WTC11 (cell line): ENCODE measurements at regions not wholly inside any gene's neighbourhood (a gene's known extent, or its start where the extent isn't known, plus 50 kb on each side); places are given as distances from the start of the nearest gene placed in this dataset.

Experiments used
- ATAC-seq: fragments of 200-7000 bp; cut with Tn5 transposase; 2 replicates; pipeline ENCODE4 v1.10.0; 2021; ENCODE audit warnings: mild to moderate bottlenecking, moderate library complexity
- CTCF ChIA-PET: fragments of 300-600 bp; sonication (Branson Sonifier 250); formaldehyde crosslinking; loops from one replicate; lab custom pipeline; 2021; ENCODE audit warnings: antibody characterized with exemption; lab: Charles Lee
- POLR2A ChIA-PET: fragments of 350-600 bp; sonication (Branson Sonifier 250); formaldehyde crosslinking; loops from one replicate; lab custom pipeline; 2021; ENCODE audit warnings: antibody characterized with exemption; lab: Charles Lee
- DNase-seq: peaks from one replicate; pipeline ENCODE4 v3.0.0; 2021; ENCODE audit warnings: low spot score
- H3K27ac Mint-ChIP-seq: 2 replicates; pipeline ENCODE4 v1.8.0; 2021; ENCODE audit warnings: mixed read lengths
- H3K27me3 Mint-ChIP-seq: 2 replicates; pipeline ENCODE4 v1.8.0; 2021; ENCODE audit warnings: low read depth, mild to moderate bottlenecking, moderate library complexity, mixed read lengths
- H3K36me3 Mint-ChIP-seq: 2 replicates; pipeline ENCODE4 v1.8.0; 2021; ENCODE audit warnings: mixed read lengths
- H3K4me1 Mint-ChIP-seq: 2 replicates; pipeline ENCODE4 v1.8.0; 2022; ENCODE audit warnings: mixed read lengths
- H3K4me3 Mint-ChIP-seq: 2 replicates; pipeline ENCODE4 v1.8.0; 2021; ENCODE audit warnings: mild to moderate bottlenecking, moderate library complexity, mixed read lengths
- H3K9me3 Mint-ChIP-seq: 2 replicates; pipeline ENCODE4 v1.8.0; 2021; ENCODE audit warnings: mixed read lengths
- ARID4B ChIP-seq: sonication (generic); formaldehyde crosslinking; IDR thresholded peaks from 2 replicates; pipeline ENCODE4 v1.8.0; 2023; ENCODE audit warnings: missing genetic modification reagents, mild to moderate bottlenecking, borderline replicate concordance
- E2F5 ChIP-seq: sonication (generic); formaldehyde crosslinking; IDR thresholded peaks from 2 replicates; pipeline ENCODE4 v1.8.1; 2022; ENCODE audit warnings: mild to moderate bottlenecking, moderate library complexity, missing genetic modification reagents
- ESRRA ChIP-seq: sonication (generic); formaldehyde crosslinking; IDR thresholded peaks from 2 replicates; pipeline ENCODE4 v1.8.1; 2022; ENCODE audit warnings: mild to moderate bottlenecking, missing genetic modification reagents, borderline replicate concordance
- FOXJ3 ChIP-seq: sonication (generic); formaldehyde crosslinking; IDR thresholded peaks from 2 replicates; pipeline ENCODE4 v1.9.0; 2021; ENCODE audit warnings: missing genetic modification reagents, mild to moderate bottlenecking, borderline replicate concordance
- FOXK1 ChIP-seq: sonication (generic); formaldehyde crosslinking; IDR thresholded peaks from 2 replicates; pipeline ENCODE4 v1.8.0; 2022; ENCODE audit warnings: mild to moderate bottlenecking, moderate library complexity, missing genetic modification reagents
- HMGA2 ChIP-seq: fragments of 250-450 bp; sonication (Bioruptor Pico); IDR thresholded peaks from 2 replicates; pipeline ENCODE4 v1.4.0; 2021; ENCODE audit warnings: mild to moderate bottlenecking, moderate library complexity
- NR1H2 ChIP-seq: sonication (generic); formaldehyde crosslinking; IDR thresholded peaks from 2 replicates; pipeline ENCODE4 v1.9.0; 2021; ENCODE audit warnings: mild to moderate bottlenecking, moderate library complexity, missing genetic modification reagents
- PREB ChIP-seq: sonication (generic); formaldehyde crosslinking; IDR thresholded peaks from 2 replicates; pipeline ENCODE4 v1.8.1; 2022; ENCODE audit warnings: mild to moderate bottlenecking, missing genetic modification reagents, moderate library complexity, borderline replicate concordance
- PRRX2 ChIP-seq: fragments of 250-450 bp; sonication (Bioruptor Pico); IDR thresholded peaks from 2 replicates; pipeline ENCODE4 v1.8.0; 2021; ENCODE audit warnings: mild to moderate bottlenecking
- TEAD1 ChIP-seq: sonication (generic); formaldehyde crosslinking; IDR thresholded peaks from 2 replicates; pipeline ENCODE4 v1.8.0; 2022; ENCODE audit warnings: mild to moderate bottlenecking, missing genetic modification reagents
- TP53 ChIP-seq: sonication (generic); formaldehyde crosslinking; IDR thresholded peaks from 2 replicates; pipeline ENCODE4 v1.8.1; 2023; ENCODE audit warnings: mild to moderate bottlenecking, missing genetic modification reagents
- ZBTB21 ChIP-seq: sonication (generic); formaldehyde crosslinking; IDR thresholded peaks from 2 replicates; pipeline ENCODE4 v1.8.1; 2023; ENCODE audit warnings: mild to moderate bottlenecking, missing genetic modification reagents, borderline replicate concordance
- ZNF121 ChIP-seq: sonication (generic); formaldehyde crosslinking; IDR thresholded peaks from 2 replicates; pipeline ENCODE4 v1.8.0; 2023; ENCODE audit warnings: missing genetic modification reagents
- ZNF219 ChIP-seq: sonication (generic); formaldehyde crosslinking; IDR thresholded peaks from 2 replicates; pipeline ENCODE4 v1.8.0; 2023; ENCODE audit warnings: missing genetic modification reagents, mild to moderate bottlenecking, borderline replicate concordance
- ZNF416 ChIP-seq: fragments of 250-450 bp; sonication (Bioruptor Pico); IDR thresholded peaks from 2 replicates; pipeline ENCODE4 v1.9.0; 2021; ENCODE audit warnings: mild to moderate bottlenecking, inconsistent platforms
- ZNF425 ChIP-seq: fragments of 250-450 bp; sonication (Bioruptor Pico); conservative IDR thresholded peaks from 2 replicates; pipeline ENCODE4 v1.9.0; 2021; ENCODE audit warnings: mild to moderate bottlenecking
- TF ChIP-seq, protein P1 (sequence below): sonication (generic); formaldehyde crosslinking; IDR thresholded peaks from 2 replicates; pipeline ENCODE4 v1.8.0; 2022; ENCODE audit warnings: mild to moderate bottlenecking, missing genetic modification reagents
- TF ChIP-seq, protein P2 (sequence below): sonication (generic); formaldehyde crosslinking; IDR thresholded peaks from 2 replicates; pipeline ENCODE4 v1.8.1; 2023; ENCODE audit warnings: mild to moderate bottlenecking, missing genetic modification reagents
- TF ChIP-seq, protein P3 (sequence below): fragments of 200-600 bp; IDR thresholded peaks from 2 replicates; pipeline ENCODE4 v1.8.0; 2022; ENCODE audit warnings: antibody characterized with exemption

GRCh38 chr5:109479260-109479860 lies 69.6 kb upstream of the PJA2 start (continued):
- TF ChIP-seq E2F5 (CRISPR knock-in tag) (no peak), PRRX2 (no peak), PREB (CRISPR knock-in tag) (no peak), ZNF416 (CRISPR knock-in tag) (no peak)
- TF ChIP-seq, protein P1, sequence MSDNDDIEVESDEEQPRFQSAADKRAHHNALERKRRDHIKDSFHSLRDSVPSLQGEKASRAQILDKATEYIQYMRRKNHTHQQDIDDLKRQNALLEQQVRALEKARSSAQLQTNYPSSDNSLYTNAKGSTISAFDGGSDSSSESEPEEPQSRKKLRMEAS (CRISPR knock-in tag), result no peak
- TF ChIP-seq, protein P2, sequence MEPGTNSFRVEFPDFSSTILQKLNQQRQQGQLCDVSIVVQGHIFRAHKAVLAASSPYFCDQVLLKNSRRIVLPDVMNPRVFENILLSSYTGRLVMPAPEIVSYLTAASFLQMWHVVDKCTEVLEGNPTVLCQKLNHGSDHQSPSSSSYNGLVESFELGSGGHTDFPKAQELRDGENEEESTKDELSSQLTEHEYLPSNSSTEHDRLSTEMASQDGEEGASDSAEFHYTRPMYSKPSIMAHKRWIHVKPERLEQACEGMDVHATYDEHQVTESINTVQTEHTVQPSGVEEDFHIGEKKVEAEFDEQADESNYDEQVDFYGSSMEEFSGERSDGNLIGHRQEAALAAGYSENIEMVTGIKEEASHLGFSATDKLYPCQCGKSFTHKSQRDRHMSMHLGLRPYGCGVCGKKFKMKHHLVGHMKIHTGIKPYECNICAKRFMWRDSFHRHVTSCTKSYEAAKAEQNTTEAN (CRISPR knock-in tag), result no peak

GRCh38 chr5:109478830-109479229 lies 69.1 kb upstream of the PJA2 start:
- CTCF ChIA-PET, result no interaction called here

More at GRCh38 chr5:109478830-109479229, 69.1 kb upstream of the PJA2 start:
- H3K27me3 Mint-ChIP-seq, result no peaks in the 10 kb centered on the region
- DNase-seq (no peak), ATAC-seq (no peak)
- no peaks in the 10 kb centered on the region for H3K9me3 Mint-ChIP-seq
- no peaks in the 10 kb centered on the region for H3K36me3 Mint-ChIP-seq
- POLR2A ChIA-PET, result no interaction called here
- no peak for TF ChIP-seq ESRRA (CRISPR knock-in tag)
- no peak for TF ChIP-seq TP53 (CRISPR knock-in tag)
- TF ChIP-seq E2F5 (CRISPR knock-in tag), result no peak
- TF ChIP-seq TEAD1 (CRISPR knock-in tag), result no peak
- no peak for TF ChIP-seq NR1H2
- TF ChIP-seq ARID4B, result no peak
- TF ChIP-seq, protein P3, sequence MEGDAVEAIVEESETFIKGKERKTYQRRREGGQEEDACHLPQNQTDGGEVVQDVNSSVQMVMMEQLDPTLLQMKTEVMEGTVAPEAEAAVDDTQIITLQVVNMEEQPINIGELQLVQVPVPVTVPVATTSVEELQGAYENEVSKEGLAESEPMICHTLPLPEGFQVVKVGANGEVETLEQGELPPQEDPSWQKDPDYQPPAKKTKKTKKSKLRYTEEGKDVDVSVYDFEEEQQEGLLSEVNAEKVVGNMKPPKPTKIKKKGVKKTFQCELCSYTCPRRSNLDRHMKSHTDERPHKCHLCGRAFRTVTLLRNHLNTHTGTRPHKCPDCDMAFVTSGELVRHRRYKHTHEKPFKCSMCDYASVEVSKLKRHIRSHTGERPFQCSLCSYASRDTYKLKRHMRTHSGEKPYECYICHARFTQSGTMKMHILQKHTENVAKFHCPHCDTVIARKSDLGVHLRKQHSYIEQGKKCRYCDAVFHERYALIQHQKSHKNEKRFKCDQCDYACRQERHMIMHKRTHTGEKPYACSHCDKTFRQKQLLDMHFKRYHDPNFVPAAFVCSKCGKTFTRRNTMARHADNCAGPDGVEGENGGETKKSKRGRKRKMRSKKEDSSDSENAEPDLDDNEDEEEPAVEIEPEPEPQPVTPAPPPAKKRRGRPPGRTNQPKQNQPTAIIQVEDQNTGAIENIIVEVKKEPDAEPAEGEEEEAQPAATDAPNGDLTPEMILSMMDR, result no peak
- TF ChIP-seq HMGA2, result no peak
- TF ChIP-seq FOXJ3, result no peak
- TF ChIP-seq FOXK1, result no peak
- TF ChIP-seq ZNF121 (CRISPR knock-in tag), result no peak
- TF ChIP-seq ZNF219 (CRISPR knock-in tag), result no peak
- TF ChIP-seq ZBTB21 (CRISPR knock-in tag), result no peak
- no peak for TF ChIP-seq ZNF425 (CRISPR knock-in tag)
- peaks cover 14% of the 10 kb centered on the region for H3K4me1 Mint-ChIP-seq
- no peak overlapping the region for H3K4me3 Mint-ChIP-seq
- H3K27ac Mint-ChIP-seq, result no peak overlapping the region
